Lung (tissue), 11 donors: ENCODE measurements at regions not wholly inside any gene's neighbourhood (a gene's known extent, or its start where the extent isn't known, plus 50 kb on each side); places are given as distances from the start of the nearest gene placed in this dataset.

Source experiments
- ATAC-seq: fragments of 200-7000 bp; cut with Tn5 transposase; one replicate; pipeline ENCODE4 v1.9.1; 2020; ENCODE audit warnings: moderate number of reproducible peaks; ENCODE audit not compliant: insufficient read depth, low FRiP score
- DNase-seq, 3 donors: peaks; one replicate each; pipeline ENCODE4 v3.0.0-alpha.2; 2013 to 2017
- H3K27ac ChIP-seq, 2 donors: one replicate each; pipeline ENCODE4 v1.5.1; 2013; ENCODE audit warnings: mild to moderate bottlenecking in 2 of 2, moderate library complexity in 2 of 2, control low read depth in 1 of 2, inconsistent platforms in 1 of 2, low read depth in 1 of 2, low read length in 1 of 2
- H3K27me3 ChIP-seq, 3 donors: one replicate each; pipeline ENCODE4 v1.5.1; 2013; ENCODE audit warnings: low read length in 2 of 3; ENCODE audit not compliant: control insufficient read depth in 3 of 3, insufficient read depth in 3 of 3
- H3K36me3 ChIP-seq, 4 donors: one replicate each; pipeline ENCODE4 v1.5.1; 2013; ENCODE audit warnings: low read length in 4 of 4, mild to moderate bottlenecking in 1 of 4, moderate library complexity in 1 of 4; ENCODE audit not compliant: control insufficient read depth in 4 of 4, insufficient read depth in 4 of 4
- H3K4me1 ChIP-seq, 5 donors: one replicate each; pipeline ENCODE4 v1.5.1; 2013; ENCODE audit warnings: low read length in 5 of 5, mild to moderate bottlenecking in 2 of 5, moderate library complexity in 1 of 5; ENCODE audit not compliant: control insufficient read depth in 5 of 5, insufficient read depth in 5 of 5
- H3K4me3 ChIP-seq: one replicate; pipeline ENCODE4 v1.5.1; 2013; ENCODE audit warnings: mild to moderate bottlenecking, control low read depth, moderate library complexity
- H3K9ac ChIP-seq, 2 donors: one replicate each; pipeline ENCODE4 v1.5.1; 2013; ENCODE audit warnings: low read length in 2 of 2, control low read depth in 1 of 2; ENCODE audit not compliant: insufficient read depth in 1 of 2
- H3K9me3 ChIP-seq, 4 donors: one replicate each; pipeline ENCODE4 v1.5.1; 2013; ENCODE audit warnings: low read length in 3 of 4, mild to moderate bottlenecking in 1 of 4, moderate library complexity in 1 of 4; ENCODE audit not compliant: control insufficient read depth in 4 of 4, insufficient read depth in 3 of 4
- WGBS, 2 donors: extraction: QIAGEN DNeasy Blood & Tissue Kit; methylation state at CpG; one replicate each; pipeline ENCODE4 v1.1.7; 2013; 5-methylcytosine and 5-hydroxymethylcytosine counted together
- TF ChIP-seq, protein P1 (sequence below): IDR thresholded peaks from 2 replicates; pipeline ENCODE4 v1.5.1; 2012; ENCODE audit warnings: mild to moderate bottlenecking; ENCODE audit errors: control extremely low read depth, extremely low read depth
- donor health status: control.
- donor health status: control.
- donor health status: Bipolar disorder and iron deficiency.
- donor health status: healthy.
- donor health status: DM: yes; HTN: yes; CAD: no.

- DNase-seq (no peak), ATAC-seq (no peak)
- 81 to 86% methylated on average over 5 of the region's 5 CpGs for WGBS, 2 donors
- TF ChIP-seq, protein P1, sequence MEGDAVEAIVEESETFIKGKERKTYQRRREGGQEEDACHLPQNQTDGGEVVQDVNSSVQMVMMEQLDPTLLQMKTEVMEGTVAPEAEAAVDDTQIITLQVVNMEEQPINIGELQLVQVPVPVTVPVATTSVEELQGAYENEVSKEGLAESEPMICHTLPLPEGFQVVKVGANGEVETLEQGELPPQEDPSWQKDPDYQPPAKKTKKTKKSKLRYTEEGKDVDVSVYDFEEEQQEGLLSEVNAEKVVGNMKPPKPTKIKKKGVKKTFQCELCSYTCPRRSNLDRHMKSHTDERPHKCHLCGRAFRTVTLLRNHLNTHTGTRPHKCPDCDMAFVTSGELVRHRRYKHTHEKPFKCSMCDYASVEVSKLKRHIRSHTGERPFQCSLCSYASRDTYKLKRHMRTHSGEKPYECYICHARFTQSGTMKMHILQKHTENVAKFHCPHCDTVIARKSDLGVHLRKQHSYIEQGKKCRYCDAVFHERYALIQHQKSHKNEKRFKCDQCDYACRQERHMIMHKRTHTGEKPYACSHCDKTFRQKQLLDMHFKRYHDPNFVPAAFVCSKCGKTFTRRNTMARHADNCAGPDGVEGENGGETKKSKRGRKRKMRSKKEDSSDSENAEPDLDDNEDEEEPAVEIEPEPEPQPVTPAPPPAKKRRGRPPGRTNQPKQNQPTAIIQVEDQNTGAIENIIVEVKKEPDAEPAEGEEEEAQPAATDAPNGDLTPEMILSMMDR: no peak
- no peak overlapping the region for H3K27ac ChIP-seq
- H3K4me3 ChIP-seq: no peak overlapping the region
- H3K4me1 ChIP-seq: peaks cover 0 to 11% (median 0%) of the 10 kb centered on the region in 5 donors
- H3K27me3 ChIP-seq: peaks cover 0 to 16% (median 5%) of the 10 kb centered on the region in 3 donors
- peaks cover 0 to 7% (median 0%) of the 10 kb centered on the region in 4 donors for H3K9me3 ChIP-seq
- H3K9ac ChIP-seq: no peak overlapping the region
- H3K36me3 ChIP-seq: no peaks in the 10 kb centered on the region
These were observed 217.0 kb upstream of the CST7 start for GRCh38 chr20:24732076-24732475.

DNA sequence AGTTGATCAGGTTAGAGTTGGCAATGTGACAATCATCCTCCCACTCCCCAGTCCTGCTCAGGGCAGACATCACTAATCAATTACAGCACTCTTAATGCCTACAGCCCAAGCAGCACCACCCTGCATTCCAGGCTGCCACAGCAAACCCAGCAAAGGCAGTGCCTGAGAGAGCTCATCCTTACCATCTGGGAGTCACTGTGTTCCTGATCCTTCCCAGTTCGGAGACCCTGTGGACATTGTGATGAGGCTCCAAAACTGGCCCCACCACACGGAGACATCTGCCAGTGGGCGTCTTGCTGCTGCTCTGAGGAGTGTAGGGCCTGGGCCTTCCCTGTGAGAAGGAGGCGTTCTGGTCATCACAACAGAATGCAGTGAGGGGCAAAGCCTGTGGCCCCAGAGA is 216.5 kb upstream of the CST7 start:
- WGBS, 2 donors: 87 to 91% methylated on average over 4 of the region's 4 CpGs
- no peak for ATAC-seq
- Histone ChIP-seq H3K9ac (no peak overlapping the region), H3K36me3 (no peaks in the 10 kb centered on the region), H3K9me3 (peaks cover 0 to 7% (median 0%) of the 10 kb centered on the region in 4 donors), H3K27ac (no peak overlapping the region), H3K4me1 (peaks cover 0 to 11% (median 0%) of the 10 kb centered on the region in 5 donors), H3K4me3 (no peak overlapping the region), H3K27me3 (peaks cover 0 to 16% (median 5%) of the 10 kb centered on the region in 3 donors)
- DNase-seq: no peak
- TF ChIP-seq, protein P1: no peak

DNA sequence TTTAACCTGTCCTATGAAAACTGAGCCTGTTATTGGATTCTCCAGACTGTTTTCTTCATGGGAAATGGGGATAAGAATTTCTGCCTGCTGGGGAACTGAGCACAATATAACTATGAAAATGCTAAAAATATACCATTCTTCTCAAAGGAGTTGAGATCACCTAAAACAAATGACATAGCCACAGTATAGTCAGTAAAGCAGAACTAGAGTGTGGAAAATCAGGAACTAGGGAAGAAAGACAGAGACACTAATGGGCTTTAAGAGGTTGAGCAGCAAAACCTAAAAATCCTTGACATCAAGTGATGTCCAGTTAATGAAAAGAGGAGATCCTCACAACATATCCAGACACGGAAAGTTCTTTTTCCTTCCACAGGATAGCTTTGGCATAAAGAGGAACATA is 215.7 kb upstream of the CST7 start:
- H3K9ac ChIP-seq: no peak overlapping the region
- H3K9me3 ChIP-seq: peaks cover 0 to 7% (median 0%) of the 10 kb centered on the region in 4 donors
- peaks cover 0 to 11% (median 0%) of the 10 kb centered on the region in 5 donors for H3K4me1 ChIP-seq
- ATAC-seq (no peak), DNase-seq (no peak)
- peaks cover 0 to 16% (median 0%) of the 10 kb centered on the region in 3 donors for H3K27me3 ChIP-seq
- H3K36me3 ChIP-seq: no peaks in the 10 kb centered on the region
- WGBS, 2 donors: 89 to 94% methylated on average over 1 of the region's 1 CpG
- H3K4me3 ChIP-seq: no peak overlapping the region
- no peak overlapping the region for H3K27ac ChIP-seq
- TF ChIP-seq, protein P1: no peak

DNA sequence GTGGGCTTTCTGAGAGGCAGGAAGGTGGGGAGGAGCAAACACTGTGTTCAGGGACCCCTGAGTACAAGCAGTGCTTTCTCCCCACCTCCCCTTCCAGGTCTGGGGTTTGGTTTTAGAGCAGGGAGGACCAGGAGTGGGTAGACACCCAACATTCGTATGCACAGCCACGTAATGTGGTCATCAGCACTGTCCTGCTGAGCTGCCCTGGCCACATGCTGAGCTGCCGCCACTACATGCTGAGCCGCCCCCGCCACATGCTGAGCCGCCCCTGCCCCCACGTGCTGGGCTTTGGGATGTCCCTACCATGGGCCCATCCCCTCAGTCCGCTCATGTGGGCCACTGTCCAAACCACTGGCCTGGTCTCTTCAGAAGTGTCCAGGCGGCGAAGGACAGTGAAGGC is 214.9 kb upstream of the CST7 start:
- TF ChIP-seq, protein P1: no peak
- Histone ChIP-seq H3K27ac (no peak overlapping the region), H3K4me1 (peaks cover 0 to 11% (median 0%) of the 10 kb centered on the region in 5 donors), H3K27me3 (peaks cover 0 to 16% (median 0%) of the 10 kb centered on the region in 3 donors), H3K9ac (no peak overlapping the region), H3K4me3 (no peak overlapping the region), H3K9me3 (peaks cover 0 to 7% (median 0%) of the 10 kb centered on the region in 4 donors), H3K36me3 (no peaks in the 10 kb centered on the region)
- ATAC-seq: no peak
- 92 to 96% methylated on average over 10 of the region's 10 CpGs for WGBS, 2 donors
- DNase-seq: no peak
